NCI-H1048 (cell line): ENCODE measurements at regions not wholly inside any gene's neighbourhood (a gene's known extent, or its start where the extent isn't known, plus 50 kb on each side); places are given as distances from the start of the nearest gene placed in this dataset.

Experiments
- DNase-seq: peaks from one replicate; lab custom pipeline; 2025; lab: John Stamatoyannopoulos, UW

GRCh38 chr6:105907991-105908390 lies 178.1 kb upstream of the PRDM1 start:
- DNase-seq, result no peak

GRCh38 chr6:105907301-105907700 lies 178.8 kb upstream of the PRDM1 start:
- no peak for DNase-seq

- no peak for DNase-seq
Measured at GRCh38 chr6:105902401-105903031, 183.6 kb upstream of the PRDM1 start.

- DNase-seq, result no peak
Measured at GRCh38 chr6:105901583-105901982, 184.6 kb upstream of the PRDM1 start.

GRCh38 chr6:105900125-105900937 lies 185.8 kb upstream of the PRDM1 start:
- DNase-seq, result no peak

GRCh38 chr6:105898286-105898685 lies 187.8 kb upstream of the PRDM1 start:
- DNase-seq, result no peak

- DNase-seq, result no peak
Measured at GRCh38 chr6:105897131-105897530, 189.0 kb upstream of the PRDM1 start.

GRCh38 chr6:105896821-105897095 lies 189.4 kb upstream of the PRDM1 start:
- no peak for DNase-seq

GRCh38 chr6:105896052-105896820 lies 189.9 kb upstream of the PRDM1 start:
- DNase-seq, result no peak

- DNase-seq, result no peak
Measured at GRCh38 chr6:105894556-105894955, 191.6 kb upstream of the PRDM1 start.

GRCh38 chr6:105893741-105894140 lies 192.4 kb upstream of the PRDM1 start:
- no peak for DNase-seq

GRCh38 chr6:105892577-105893262 lies 193.4 kb upstream of the PRDM1 start:
- DNase-seq, result no peak

GRCh38 chr6:105890521-105891244 lies 195.5 kb upstream of the PRDM1 start:
- no peak for DNase-seq

- no peak for DNase-seq
Measured at GRCh38 chr6:105889902-105890301, 196.2 kb upstream of the PRDM1 start.

GRCh38 chr6:105886814-105887544 lies 199.2 kb upstream of the PRDM1 start:
- no peak for DNase-seq

- no peak for DNase-seq
Measured at GRCh38 chr6:105886066-105886813, 199.9 kb upstream of the PRDM1 start.

- no peak for DNase-seq
Measured at GRCh38 chr6:105884426-105884825, 201.7 kb upstream of the PRDM1 start.

GRCh38 chr6:105884011-105884410 lies 202.1 kb upstream of the PRDM1 start:
- DNase-seq, result no peak

- DNase-seq, result no peak
Measured at GRCh38 chr6:105882828-105883227, 203.3 kb upstream of the PRDM1 start.

GRCh38 chr6:105882121-105882803 lies 203.9 kb upstream of the PRDM1 start:
- DNase-seq, result no peak
